ENCODE measurements at regions not wholly inside any gene's neighbourhood (a gene's known extent, or its start where the extent isn't known, plus 50 kb on each side); places are given as distances from the start of the nearest gene placed in this dataset.
"Not testable (repeated sequence)": the region's sequence is repeated elsewhere in the genome, so short reads cannot be mapped to it uniquely, and the experiment has no call there.

- Histone ChIP-seq H3K4me3 (ENCODE audit: insufficient read depth, low read depth, low read length) (no peak overlapping the region), H3K9me3 (ENCODE audit: control insufficient read depth, low read length) (no peaks in the 10 kb centered on the region), H3K27ac (ENCODE audit: insufficient read depth, low read depth, low read length, poor library complexity, severe bottlenecking) (no peak overlapping the region), H3K36me3 (ENCODE audit: control insufficient read depth, insufficient read depth, low read length) (no peaks in the 10 kb centered on the region), H3K4me1 (ENCODE audit: control insufficient read depth, insufficient read depth, low read length) (peaks cover 3% of the 10 kb centered on the region), H3K27me3 (ENCODE audit: control insufficient read depth, insufficient read depth, low read length, poor library complexity, severe bottlenecking) (no peaks in the 10 kb centered on the region)
- WGBS, 2 experiments: 90 to 93% methylated on average over 5 of the region's 6 CpGs
Measured at GRCh38 chr6:6982663-6983062, 125.1 kb upstream of the RREB1 start.

DNA sequence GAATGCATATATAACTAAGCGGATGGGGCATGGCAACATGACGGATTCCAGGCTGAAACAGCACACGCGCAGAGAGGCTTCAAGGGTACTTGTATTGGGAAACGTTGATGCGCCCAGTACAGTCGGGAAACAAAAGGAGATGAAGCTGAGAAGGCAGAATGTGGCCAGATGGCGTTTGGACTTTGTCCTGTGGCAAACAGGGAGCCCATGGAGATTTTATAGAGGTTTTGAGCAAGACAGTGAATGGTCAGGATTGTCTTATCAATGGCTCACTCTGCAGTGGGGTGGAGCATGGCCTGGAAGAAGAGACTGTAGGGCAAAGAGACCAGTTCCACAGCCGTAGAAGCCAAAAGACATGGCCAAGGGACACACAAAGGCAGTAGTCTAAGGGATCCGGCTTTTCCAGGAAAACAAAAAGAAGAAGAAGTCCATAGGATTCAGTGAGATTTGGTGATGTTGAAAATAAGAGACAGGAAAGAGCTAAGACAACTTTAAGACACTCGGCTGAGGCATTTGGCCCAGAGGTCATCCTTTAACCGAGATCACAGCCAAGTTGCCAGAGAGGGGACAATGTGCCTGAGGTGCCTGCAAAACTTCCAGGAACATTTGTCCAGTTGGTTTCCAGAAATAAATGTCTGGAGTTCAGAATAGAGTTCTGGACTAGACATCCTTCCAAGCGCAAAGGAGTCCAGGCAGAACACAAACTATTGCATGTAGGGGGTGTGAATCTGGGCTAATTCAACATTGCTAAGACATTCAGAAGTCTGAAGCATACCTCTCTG is 123.0 kb upstream of the RREB1 start:
- 95 to 96% methylated on average over 13 of the region's 13 CpGs for WGBS, 2 experiments
- no peaks in the 10 kb centered on the region for H3K36me3 ChIP-seq (ENCODE audit: control insufficient read depth, insufficient read depth, low read length)
- H3K27ac ChIP-seq (ENCODE audit: insufficient read depth, low read depth, low read length, poor library complexity, severe bottlenecking): no peak overlapping the region
- H3K4me1 ChIP-seq (ENCODE audit: control insufficient read depth, insufficient read depth, low read length): peaks cover 6% of the 10 kb centered on the region
- H3K4me3 ChIP-seq (ENCODE audit: insufficient read depth, low read depth, low read length): no peak overlapping the region
- H3K27me3 ChIP-seq (ENCODE audit: control insufficient read depth, insufficient read depth, low read length, poor library complexity, severe bottlenecking): no peaks in the 10 kb centered on the region
- no peaks in the 10 kb centered on the region for H3K9me3 ChIP-seq (ENCODE audit: control insufficient read depth, low read length)

GRCh38 chr6:6986344-6986743 is 121.4 kb upstream of the RREB1 start:
- 96 to 98% methylated on average over 1 of the region's 1 CpG for WGBS, 2 experiments
- H3K4me3 ChIP-seq (ENCODE audit: insufficient read depth, low read depth, low read length): no peak overlapping the region
- no peaks in the 10 kb centered on the region for H3K9me3 ChIP-seq (ENCODE audit: control insufficient read depth, low read length)
- peaks cover 6% of the 10 kb centered on the region for H3K4me1 ChIP-seq (ENCODE audit: control insufficient read depth, insufficient read depth, low read length)
- H3K36me3 ChIP-seq (ENCODE audit: control insufficient read depth, insufficient read depth, low read length): no peaks in the 10 kb centered on the region
- no peak overlapping the region for H3K27ac ChIP-seq (ENCODE audit: insufficient read depth, low read depth, low read length, poor library complexity, severe bottlenecking)
- H3K27me3 ChIP-seq (ENCODE audit: control insufficient read depth, insufficient read depth, low read length, poor library complexity, severe bottlenecking): no peaks in the 10 kb centered on the region

DNA sequence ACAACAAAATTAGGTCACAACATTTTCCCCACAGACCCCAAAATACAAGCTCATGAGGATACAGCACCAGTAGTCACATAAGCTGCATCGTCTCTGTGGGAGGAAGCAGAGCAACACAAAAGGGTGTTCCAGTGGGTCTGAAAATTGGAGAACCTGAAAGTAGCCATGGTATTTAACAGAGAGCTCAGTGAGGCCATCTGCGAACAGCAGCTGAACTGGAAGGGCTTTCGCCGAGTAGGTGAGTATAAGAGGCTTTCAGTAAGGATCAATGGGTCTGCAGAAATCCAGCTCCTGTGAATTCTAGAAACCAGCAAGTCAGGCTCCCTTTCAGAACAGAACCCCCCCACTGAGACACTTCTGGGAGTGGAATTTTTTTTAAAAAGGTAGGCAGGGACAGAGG is 120.0 kb upstream of the RREB1 start:
- H3K4me3 ChIP-seq (ENCODE audit: insufficient read depth, low read depth, low read length): no peak overlapping the region
- H3K27ac ChIP-seq (ENCODE audit: insufficient read depth, low read depth, low read length, poor library complexity, severe bottlenecking): no peak overlapping the region
- no peaks in the 10 kb centered on the region for H3K36me3 ChIP-seq (ENCODE audit: control insufficient read depth, insufficient read depth, low read length)
- no peaks in the 10 kb centered on the region for H3K27me3 ChIP-seq (ENCODE audit: control insufficient read depth, insufficient read depth, low read length, poor library complexity, severe bottlenecking)
- no peaks in the 10 kb centered on the region for H3K9me3 ChIP-seq (ENCODE audit: control insufficient read depth, low read length)
- H3K4me1 ChIP-seq (ENCODE audit: control insufficient read depth, insufficient read depth, low read length): peaks cover 6% of the 10 kb centered on the region
- WGBS, 2 experiments: 64 to 65% methylated on average over 4 of the region's 4 CpGs

DNA sequence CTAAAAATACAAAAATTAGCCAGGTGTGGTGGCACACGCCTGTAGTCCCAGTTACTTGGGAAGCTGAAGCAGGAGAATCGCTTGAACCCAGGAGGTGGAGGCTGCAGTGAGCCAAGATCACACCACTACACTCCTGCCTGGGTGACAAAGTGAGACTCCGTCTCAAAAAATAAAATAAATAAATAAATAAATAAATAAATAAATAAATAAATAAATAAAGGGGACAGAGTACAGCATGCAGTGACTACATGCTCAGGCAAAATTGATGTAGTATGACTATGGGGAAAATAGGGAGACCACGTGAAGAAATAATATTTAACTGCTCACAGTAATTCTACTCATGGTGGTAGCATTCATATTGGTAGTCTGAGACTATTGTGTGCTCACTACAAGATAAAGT is 117.7 kb upstream of the RREB1 start:
- H3K27me3 ChIP-seq (ENCODE audit: control insufficient read depth, insufficient read depth, low read length, poor library complexity, severe bottlenecking); H3K27ac ChIP-seq (ENCODE audit: insufficient read depth, low read depth, low read length, poor library complexity, severe bottlenecking); H3K9me3 ChIP-seq (ENCODE audit: control insufficient read depth, low read length); H3K4me1 ChIP-seq (ENCODE audit: control insufficient read depth, insufficient read depth, low read length); H3K36me3 ChIP-seq (ENCODE audit: control insufficient read depth, insufficient read depth, low read length); H3K4me3 ChIP-seq (ENCODE audit: insufficient read depth, low read depth, low read length): not testable (repeated sequence)
- WGBS, 2 experiments: 90 to 98% methylated on average over 3 of the region's 4 CpGs

DNA sequence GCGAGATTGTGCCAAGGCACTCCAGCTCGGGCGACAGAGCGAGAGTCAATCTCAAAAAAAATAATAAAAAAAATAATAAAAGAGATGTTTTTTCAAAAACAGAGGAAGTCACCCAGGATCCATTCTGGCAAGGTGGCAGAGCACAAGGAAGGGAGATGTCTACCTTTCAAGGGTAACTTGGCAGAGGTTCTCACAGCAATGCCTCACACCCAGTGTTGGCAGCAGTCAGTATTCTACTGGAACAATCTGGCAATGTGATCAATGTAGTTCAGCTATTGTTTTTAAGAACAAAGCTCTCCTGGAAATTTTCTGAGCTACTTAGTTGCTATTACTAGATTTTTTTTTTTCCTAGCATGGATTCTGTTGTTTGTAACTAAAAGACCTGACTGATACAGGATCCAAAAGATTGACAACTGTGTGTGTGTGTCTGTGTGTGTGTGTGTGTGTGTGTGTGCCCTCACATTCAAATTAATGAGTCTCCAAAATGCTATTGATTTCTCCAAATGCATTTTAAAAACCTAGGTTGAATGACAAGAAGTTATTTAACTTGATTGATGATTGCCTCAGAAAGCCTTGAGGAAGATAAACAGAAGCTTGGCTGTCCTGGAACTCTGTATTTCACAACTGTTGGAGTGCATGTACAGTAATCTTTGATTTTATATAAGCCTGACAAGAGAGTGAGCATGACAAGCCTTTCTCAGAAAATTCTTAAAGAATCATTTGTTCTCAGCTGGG is 114.1 kb upstream of the RREB1 start:
- Histone ChIP-seq H3K9me3 (ENCODE audit: control insufficient read depth, low read length) (no peaks in the 10 kb centered on the region), H3K27ac (ENCODE audit: insufficient read depth, low read depth, low read length, poor library complexity, severe bottlenecking) (no peak overlapping the region), H3K36me3 (ENCODE audit: control insufficient read depth, insufficient read depth, low read length) (no peaks in the 10 kb centered on the region), H3K4me1 (ENCODE audit: control insufficient read depth, insufficient read depth, low read length) (no peaks in the 10 kb centered on the region), H3K4me3 (ENCODE audit: insufficient read depth, low read depth, low read length) (no peak overlapping the region), H3K27me3 (ENCODE audit: control insufficient read depth, insufficient read depth, low read length, poor library complexity, severe bottlenecking) (no peaks in the 10 kb centered on the region)
- 85 to 92% methylated on average over 4 of the region's 4 CpGs for WGBS, 2 experiments

- no peaks in the 10 kb centered on the region for H3K36me3 ChIP-seq (ENCODE audit: control insufficient read depth, insufficient read depth, low read length)
- H3K4me1 ChIP-seq (ENCODE audit: control insufficient read depth, insufficient read depth, low read length): no peaks in the 10 kb centered on the region
- no peaks in the 10 kb centered on the region for H3K9me3 ChIP-seq (ENCODE audit: control insufficient read depth, low read length)
- H3K27ac ChIP-seq (ENCODE audit: insufficient read depth, low read depth, low read length, poor library complexity, severe bottlenecking): no peak overlapping the region
- 95 to 98% methylated on average over 8 of the region's 8 CpGs for WGBS, 2 experiments
- H3K4me3 ChIP-seq (ENCODE audit: insufficient read depth, low read depth, low read length): no peak overlapping the region
- no peaks in the 10 kb centered on the region for H3K27me3 ChIP-seq (ENCODE audit: control insufficient read depth, insufficient read depth, low read length, poor library complexity, severe bottlenecking)
Measured at GRCh38 chr6:6994796-6995195, 113.0 kb upstream of the RREB1 start.

DNA sequence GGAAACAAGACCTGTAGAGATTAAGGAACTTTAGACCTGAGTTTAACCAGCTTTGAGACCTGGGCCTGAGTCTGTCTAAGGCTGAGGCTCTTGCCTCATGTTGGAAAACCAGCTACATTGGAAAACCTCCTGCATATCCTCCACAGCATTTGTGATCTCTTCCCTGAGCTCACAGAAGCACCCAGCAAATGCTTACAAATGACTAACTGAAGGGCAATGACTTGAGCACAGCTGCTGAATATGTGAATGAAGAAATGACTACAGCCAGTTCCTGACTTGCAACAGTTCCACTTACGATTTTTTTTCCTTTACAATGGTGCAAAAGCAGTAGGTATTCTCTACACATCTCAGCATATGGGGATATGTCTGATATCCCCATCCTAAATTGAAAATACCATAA is 112.4 kb upstream of the RREB1 start:
- no peak overlapping the region for H3K27ac ChIP-seq (ENCODE audit: insufficient read depth, low read depth, low read length, poor library complexity, severe bottlenecking)
- no peaks in the 10 kb centered on the region for H3K4me1 ChIP-seq (ENCODE audit: control insufficient read depth, insufficient read depth, low read length)
- WGBS, 2 experiments: 89 to 93% methylated on average over 1 of the region's 1 CpG
- H3K4me3 ChIP-seq (ENCODE audit: insufficient read depth, low read depth, low read length): no peak overlapping the region
- no peaks in the 10 kb centered on the region for H3K36me3 ChIP-seq (ENCODE audit: control insufficient read depth, insufficient read depth, low read length)
- H3K27me3 ChIP-seq (ENCODE audit: control insufficient read depth, insufficient read depth, low read length, poor library complexity, severe bottlenecking): no peaks in the 10 kb centered on the region
- no peaks in the 10 kb centered on the region for H3K9me3 ChIP-seq (ENCODE audit: control insufficient read depth, low read length)

DNA sequence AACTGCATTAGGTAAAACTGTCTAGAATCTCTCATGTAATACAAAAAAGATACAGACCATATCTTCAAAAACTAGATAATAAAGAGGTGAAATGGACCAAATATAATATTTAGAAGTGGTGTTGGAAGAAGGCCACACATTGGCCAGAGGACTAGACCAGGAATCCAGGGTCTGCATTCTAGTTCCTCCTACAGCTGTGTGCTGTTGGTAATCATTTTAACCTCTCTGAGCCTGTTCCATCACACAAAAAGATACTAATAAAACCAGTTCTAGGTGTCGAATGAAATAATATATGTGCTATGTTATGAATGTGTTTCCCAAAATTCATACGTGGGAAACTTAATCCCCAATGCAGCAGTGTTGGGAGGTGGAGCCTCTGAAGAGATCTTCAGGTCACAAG is 111.6 kb upstream of the RREB1 start:
- no peaks in the 10 kb centered on the region for H3K4me1 ChIP-seq (ENCODE audit: control insufficient read depth, insufficient read depth, low read length)
- H3K4me3 ChIP-seq (ENCODE audit: insufficient read depth, low read depth, low read length): no peak overlapping the region
- 88 to 95% methylated on average over 2 of the region's 2 CpGs for WGBS, 2 experiments
- no peak overlapping the region for H3K27ac ChIP-seq (ENCODE audit: insufficient read depth, low read depth, low read length, poor library complexity, severe bottlenecking)
- H3K27me3 ChIP-seq (ENCODE audit: control insufficient read depth, insufficient read depth, low read length, poor library complexity, severe bottlenecking): no peaks in the 10 kb centered on the region
- H3K9me3 ChIP-seq (ENCODE audit: control insufficient read depth, low read length): no peaks in the 10 kb centered on the region
- H3K36me3 ChIP-seq (ENCODE audit: control insufficient read depth, insufficient read depth, low read length): no peaks in the 10 kb centered on the region

- WGBS, 2 experiments: 86 to 88% methylated on average over 11 of the region's 11 CpGs
- H3K4me1 ChIP-seq (ENCODE audit: control insufficient read depth, insufficient read depth, low read length): no peaks in the 10 kb centered on the region
- H3K9me3 ChIP-seq (ENCODE audit: control insufficient read depth, low read length): no peaks in the 10 kb centered on the region
- H3K27me3 ChIP-seq (ENCODE audit: control insufficient read depth, insufficient read depth, low read length, poor library complexity, severe bottlenecking): no peaks in the 10 kb centered on the region
- no peak overlapping the region for H3K27ac ChIP-seq (ENCODE audit: insufficient read depth, low read depth, low read length, poor library complexity, severe bottlenecking)
- no peak overlapping the region for H3K4me3 ChIP-seq (ENCODE audit: insufficient read depth, low read depth, low read length)
- H3K36me3 ChIP-seq (ENCODE audit: control insufficient read depth, insufficient read depth, low read length): no peaks in the 10 kb centered on the region
Measured at GRCh38 chr6:6997263-6998193, 110.2 kb upstream of the RREB1 start.

Measured in ectodermal cell (in vitro differentiated cells).